OCI-LY7 (cell line): ENCODE measurements at regions not wholly inside any gene's neighbourhood (a gene's known extent, or its start where the extent isn't known, plus 50 kb on each side); places are given as distances from the start of the nearest gene placed in this dataset.
"Not testable (repeated sequence)": the region's sequence is repeated elsewhere in the genome, so short reads cannot be mapped to it uniquely, and the experiment has no call there.

Experiments
- BruUV-seq: library from RNA; stranded (reverse); fragments of 400-500 nt; replicated peaks from 2 replicates; lab custom pipeline; 2021; lab: Mats Ljungman, UMichigan
- CTCF ChIA-PET: fragments of 300-600 bp; sonication (Branson Sonifier 250); formaldehyde crosslinking; loops from one replicate; lab custom pipeline; 2022; ENCODE audit warnings: antibody characterized with exemption; ENCODE audit not compliant: unreplicated experiment; lab: Charles Lee
- POLR2A ChIA-PET: fragments of 300-600 bp; sonication (Branson Sonifier 250); formaldehyde crosslinking; loops from one replicate; lab custom pipeline; 2022; ENCODE audit warnings: antibody characterized with exemption; lab: Charles Lee
- DNase-seq: peaks from one replicate; pipeline ENCODE4 v3.0.0-alpha.2; 2015; ENCODE audit warnings: low spot score
- H2AFZ ChIP-seq: fragments of 200-600 bp; sonication (generic), shearing (Covaris generic); 2 replicates; pipeline ENCODE4 v1.6.1; 2014; ENCODE audit warnings: mild to moderate bottlenecking, antibody characterized with exemption, low read length, moderate library complexity
- H3K27ac ChIP-seq: fragments of 200-600 bp; sonication (generic); 2 replicates; pipeline ENCODE4 v1.5.1; 2014; ENCODE audit warnings: mixed run types, low read depth, mild to moderate bottlenecking, moderate library complexity, low read length, inconsistent platforms; ENCODE audit not compliant: poor library complexity, severe bottlenecking
- H3K36me3 ChIP-seq: fragments of 200-600 bp; sonication (generic); 2 replicates; pipeline ENCODE4 v1.6.1; 2014; ENCODE audit warnings: mild to moderate bottlenecking, antibody characterized with exemption, low read length, moderate library complexity, mixed read lengths; ENCODE audit not compliant: insufficient read depth
- H3K4me1 ChIP-seq: fragments of 200-600 bp; sonication (generic); 2 replicates; pipeline ENCODE4 v1.5.1; 2014; ENCODE audit warnings: mild to moderate bottlenecking, low read length; ENCODE audit not compliant: insufficient read depth, poor library complexity, severe bottlenecking
- H3K4me2 ChIP-seq: fragments of 200-600 bp; sonication (generic); 2 replicates; pipeline ENCODE4 v1.6.1; 2014; ENCODE audit warnings: mild to moderate bottlenecking, low read length
- H3K4me3 ChIP-seq: fragments of 200-600 bp; sonication (generic); 2 replicates; pipeline ENCODE4 v1.5.1; 2014; ENCODE audit warnings: mild to moderate bottlenecking, low read depth, low read length; ENCODE audit not compliant: poor library complexity, severe bottlenecking
- H3K79me2 ChIP-seq: fragments of 200-600 bp; sonication (generic); 2 replicates; pipeline ENCODE4 v1.6.1; 2016; ENCODE audit warnings: low read depth, mild to moderate bottlenecking, low read length, moderate library complexity, mixed read lengths; ENCODE audit not compliant: insufficient read depth
- H3K9me2 ChIP-seq: fragments of 200-600 bp; sonication (generic); 2 replicates; pipeline ENCODE4 v1.6.1; 2016; ENCODE audit warnings: mild to moderate bottlenecking, low read length, mixed read lengths; ENCODE audit not compliant: insufficient read depth
- H3K9me3 ChIP-seq: fragments of 200-600 bp; sonication (generic); 2 replicates; pipeline ENCODE4 v1.6.1; 2014; ENCODE audit warnings: mild to moderate bottlenecking, mixed run types, low read length, mixed read lengths
- H4K20me1 ChIP-seq: fragments of 200-600 bp; sonication (generic); 2 replicates; pipeline ENCODE4 v1.6.1; 2014; ENCODE audit warnings: mild to moderate bottlenecking, antibody characterized with exemption, low read length, moderate library complexity, mixed read lengths; ENCODE audit not compliant: insufficient read depth
- CTCF ChIP-seq: fragments of 200-600 bp; sonication (generic); conservative IDR thresholded peaks from 2 replicates; pipeline ENCODE4 v1.5.1; 2014; ENCODE audit warnings: mild to moderate bottlenecking, antibody characterized with exemption, low read length, moderate library complexity, mixed read lengths
- EZH2phosphoT487 ChIP-seq: fragments of 200-600 bp; sonication (generic); IDR thresholded peaks from 2 replicates; pipeline ENCODE4 v1.6.1; 2018; ENCODE audit warnings: low read depth, borderline replicate concordance, mild to moderate bottlenecking, mixed run types, antibody characterized with exemption, low read length, moderate library complexity, mixed read lengths
- intact Hi-C: fragments of 100-400 bp; cut with micrococcal nuclease; formaldehyde crosslinking; loops from one replicate; pipeline ENCODE4 v1.10.0; 2022; ENCODE audit not compliant: unreplicated experiment

GRCh38 chr9:104195142-104195541 is 101.0 kb downstream of the SMC2 start:
- POLR2A ChIA-PET, H3K9me3 ChIP-seq, H4K20me1 ChIP-seq, DNase-seq, H3K9me2 ChIP-seq, H3K79me2 ChIP-seq, H3K36me3 ChIP-seq, H3K4me3 ChIP-seq, H3K27ac ChIP-seq, intact Hi-C loops, H3K4me2 ChIP-seq, H2AFZ ChIP-seq, BruUV-seq, CTCF ChIA-PET, H3K4me1 ChIP-seq: not testable (repeated sequence)

GRCh38 chr9:104200456-104200994 is 106.4 kb downstream of the SMC2 start:
- Histone ChIP-seq H3K4me2 (no peak overlapping the region), H3K79me2 (no peaks in the 10 kb centered on the region), H3K9me2 (no peaks in the 10 kb centered on the region), H3K4me1 (no peaks in the 10 kb centered on the region), H3K36me3 (no peaks in the 10 kb centered on the region), H3K27ac (no peak overlapping the region), H3K9me3 (no peaks in the 10 kb centered on the region), H3K4me3 (no peak overlapping the region), H4K20me1 (no peaks in the 10 kb centered on the region), H2AFZ (no peak overlapping the region)
- POLR2A ChIA-PET = interaction anchor here (0.7 kb wide), 1 partner anchor 35 kb away, joined by 3 read pairs; no protein-coding TSS in a partner anchor
- no TSS peak for BruUV-seq
- CTCF ChIA-PET = no interaction called here
- no peak for DNase-seq
- TF ChIP-seq EZH2phosphoT487 = no peak
- no peak for TF ChIP-seq CTCF
- intact Hi-C loops = no loop called here

GRCh38 chr9:104206766-104207165 is 112.7 kb downstream of the SMC2 start:
- H3K4me2 ChIP-seq = no peak overlapping the region
- no TSS peak for BruUV-seq
- H3K4me1 ChIP-seq = no peaks in the 10 kb centered on the region
- TF ChIP-seq CTCF (no peak), EZH2phosphoT487 (no peak)
- H3K79me2 ChIP-seq = no peaks in the 10 kb centered on the region
- no peaks in the 10 kb centered on the region for H4K20me1 ChIP-seq
- no peak overlapping the region for H3K27ac ChIP-seq
- H3K4me3 ChIP-seq = no peak overlapping the region
- H2AFZ ChIP-seq = no peak overlapping the region
- intact Hi-C loops = no loop called here
- DNase-seq = no peak
- ChIA-PET CTCF (no interaction called here), POLR2A (no interaction called here)
- no peaks in the 10 kb centered on the region for H3K9me2 ChIP-seq
- H3K9me3 ChIP-seq = no peaks in the 10 kb centered on the region
- no peaks in the 10 kb centered on the region for H3K36me3 ChIP-seq
